HepG2 (cell line): ENCODE measurements at regions not wholly inside any gene's neighbourhood (a gene's known extent, or its start where the extent isn't known, plus 50 kb on each side); places are given as distances from the start of the nearest gene placed in this dataset.

Experiments used
- ATAC-seq: fragments of 200-7000 bp; cut with Tn5 transposase; 3 replicates; pipeline ENCODE4 v1.9.1; 2020; ENCODE audit warnings: mild to moderate bottlenecking, moderate library complexity
- BruUV-seq: library from RNA; stranded (reverse); fragments of 400-500 nt; replicated peaks from 2 replicates; lab custom pipeline; 2021; lab: Mats Ljungman, UMichigan
- CTCF ChIA-PET: fragments of 300-600 bp; formaldehyde crosslinking; extraction: SDS; loops from one replicate; lab custom pipeline; 2021; ENCODE audit warnings: low total read pairs, inconsistent platforms, low intra/inter-chr PET ratio; lab: Yijun Ruan, JAX
- POLR2A ChIA-PET: fragments of 350-600 bp; sonication (Branson Sonifier 250); formaldehyde crosslinking; loops from one replicate; lab custom pipeline; 2020; ENCODE audit warnings: antibody characterized with exemption, inconsistent platforms; lab: Yijun Ruan, JAX
- DNase-seq: peaks from one replicate; pipeline ENCODE4 v3.0.0-alpha.2; 2015; ENCODE audit warnings: low spot score
- FAIRE-seq: peaks from 3 replicates; lab custom pipeline; 2011; peaks lifted over from hg19 to GRCh38; lab: Jason Lieb, UNC
- H2AFZ ChIP-seq: one replicate; pipeline ENCODE4 v1.6.1; 2011; ENCODE audit warnings: low read length, inconsistent platforms
- H3K27ac ChIP-seq: fragments of 300-600 bp; 3 replicates; pipeline ENCODE4 v1.8.0; 2011; ENCODE audit warnings: mixed run types, mild to moderate bottlenecking, mixed read lengths, low read length, inconsistent platforms; ENCODE audit not compliant: insufficient read depth; ENCODE audit errors: extremely low read length
- H3K27me3 ChIP-seq, 2 experiments: fragments of 200-600 bp in 1 of 2; 2 replicates in 1 of 2; 3 replicates in 1 of 2; pipeline versions ENCODE4 v1.6.0 to v1.8.0; 2011; ENCODE audit warnings: low read length in 2 of 2, mild to moderate bottlenecking in 2 of 2, moderate library complexity in 2 of 2, inconsistent platforms in 1 of 2; ENCODE audit not compliant: insufficient read depth in 2 of 2, control insufficient read depth in 1 of 2
- H3K36me3 ChIP-seq, 2 experiments: fragments of 200-600 bp in 1 of 2; replicated peaks in 1 of 2; 2 replicates in 1 of 2; 3 replicates in 1 of 2; pipeline versions ENCODE4 v1.5.1 to v1.8.0; 2011; ENCODE audit warnings: low read length in 2 of 2, inconsistent platforms in 1 of 2; ENCODE audit not compliant: insufficient read depth in 2 of 2, control insufficient read depth in 1 of 2
- H3K4me1 ChIP-seq: 2 replicates; pipeline ENCODE4 v1.5.1; 2012; ENCODE audit warnings: low read length, inconsistent platforms; ENCODE audit not compliant: insufficient read depth
- H3K4me2 ChIP-seq: 2 replicates; pipeline ENCODE4 v1.6.0; 2011; ENCODE audit warnings: low read depth, low read length, inconsistent platforms
- H3K4me3 ChIP-seq, 3 experiments: fragments of 200-600 bp in 1 of 3; sonication (generic), shearing (Covaris generic) in 1 of 3; replicated peaks in 1 of 3; 2 replicates each; pipeline ENCODE4 v1.5.1; 2011 to 2016; ENCODE audit warnings: low read length in 3 of 3, inconsistent platforms in 2 of 3, low read depth in 2 of 3, mild to moderate bottlenecking in 2 of 3, control low read depth in 1 of 3, mixed read lengths in 1 of 3; ENCODE audit not compliant: insufficient read depth in 1 of 3
- H3K79me2 ChIP-seq: one replicate; pipeline ENCODE4 v1.6.1; 2011; ENCODE audit warnings: low read length, inconsistent platforms; ENCODE audit not compliant: insufficient read depth
- H3K9ac ChIP-seq: 2 replicates; pipeline ENCODE4 v1.6.0; 2011; ENCODE audit warnings: mild to moderate bottlenecking, low read depth, low read length, inconsistent platforms; ENCODE audit not compliant: insufficient read depth
- H3K9me3 ChIP-seq: 2 replicates; pipeline ENCODE4 v1.5.1; 2012; ENCODE audit warnings: mild to moderate bottlenecking, low read length
- H4K20me1 ChIP-seq: 2 replicates; pipeline ENCODE4 v1.6.0; 2011; ENCODE audit warnings: inconsistent platforms, mild to moderate bottlenecking, low read length, moderate library complexity; ENCODE audit not compliant: insufficient read depth
- CEBPG ChIP-seq: IDR thresholded peaks from 2 replicates; pipeline ENCODE4 v1.6.1; 2016
- DPF2 ChIP-seq: sonication (generic); formaldehyde crosslinking; IDR thresholded peaks from 2 replicates; pipeline ENCODE4 v1.4.0; 2020; ENCODE audit warnings: mild to moderate bottlenecking, low read depth, missing genetic modification reagents, borderline replicate concordance
- FOXP1 ChIP-seq, 2 experiments: fragments of 450-650 bp in 1 of 2; IDR thresholded peaks; 2 replicates each; pipeline ENCODE4 v1.6.1; 2017 to 2018; ENCODE audit warnings: antibody characterized with exemption in 1 of 2
- GATA4 ChIP-seq: sonication (generic); IDR thresholded peaks from 2 replicates; pipeline ENCODE4 v1.6.1; 2016; ENCODE audit warnings: antibody characterized with exemption, low read depth, borderline replicate concordance
- HHEX ChIP-seq: IDR thresholded peaks from 2 replicates; pipeline ENCODE4 v1.6.1; 2016; ENCODE audit warnings: control low read depth
- ZBTB46 ChIP-seq: sonication (generic); formaldehyde crosslinking; IDR thresholded peaks from 2 replicates; pipeline ENCODE4 v1.4.0; 2020; ENCODE audit warnings: mild to moderate bottlenecking, missing genetic modification reagents, borderline replicate concordance
- ZMYM2 ChIP-seq: sonication (generic); formaldehyde crosslinking; IDR thresholded peaks from 2 replicates; pipeline ENCODE4 v1.8.0; 2022; ENCODE audit warnings: mild to moderate bottlenecking, missing genetic modification reagents
- ZNF180 ChIP-seq: sonication (generic); formaldehyde crosslinking; IDR thresholded peaks from 2 replicates; pipeline ENCODE4 v1.4.0; 2020; ENCODE audit warnings: low read depth, missing genetic modification reagents, borderline replicate concordance
- ZNF282 ChIP-seq: fragments of 450-650 bp; IDR thresholded peaks from 2 replicates; pipeline ENCODE4 v1.6.1; 2018; ENCODE audit not compliant: partially characterized antibody
- ZNF430 ChIP-seq: sonication (generic); formaldehyde crosslinking; IDR thresholded peaks from 2 replicates; pipeline ENCODE4 v1.9.0; 2021; ENCODE audit warnings: mild to moderate bottlenecking, missing genetic modification reagents
- ZNF773 ChIP-seq: sonication (generic); formaldehyde crosslinking; IDR thresholded peaks from 2 replicates; pipeline ENCODE4 v1.4.0; 2020; ENCODE audit warnings: missing genetic modification reagents, borderline replicate concordance
- WGBS: methylation state at CpG from one replicate; pipeline ENCODE4 v1.1.6; 2017; ENCODE audit warnings: low lambda C conversion rate; 5-methylcytosine and 5-hydroxymethylcytosine counted together
- in situ Hi-C: cut with HindIII; loops from 2 replicates; pipeline ENCODE4 v1.10.0; 2017; ENCODE audit warnings: low pct_unique_long_range_greater_than_20kb; ENCODE audit not compliant: extremely low pct_ligation_motif_present
- intact Hi-C: fragments of 100-400 bp; cut with micrococcal nuclease; formaldehyde crosslinking; loops from one replicate; pipeline ENCODE4 v1.10.0; 2022; ENCODE audit not compliant: unreplicated experiment

GRCh38 chr10:47190301-47190700 lies 109.7 kb upstream of the GDF10 start:
- 9% methylated on average over 5 of the region's 5 CpGs for WGBS
- no peaks in the 10 kb centered on the region for H3K4me1 ChIP-seq
- no peaks in the 10 kb centered on the region for H4K20me1 ChIP-seq
- ChIA-PET CTCF (no interaction called here), POLR2A (no interaction called here)
- no peak overlapping the region for H3K9ac ChIP-seq
- in situ Hi-C loops: no loop called here
- no peak overlapping the region for H3K4me3 ChIP-seq
- TF ChIP-seq ZNF282 (no peak), ZMYM2 (CRISPR knock-in tag) (no peak), ZNF773 (CRISPR knock-in tag) (no peak), HHEX (no peak), CEBPG (CRISPR knock-in tag) (no peak), DPF2 (no peak), GATA4 (no peak), ZNF180 (CRISPR knock-in tag) (no peak), FOXP1 (IDR thresholded peaks at IDR 0.05) (no peak), FOXP1 (CRISPR knock-in tag; IDR thresholded peaks at IDR 0.05) (no peak), ZBTB46 (CRISPR knock-in tag) (no peak), ZNF430 (CRISPR knock-in tag) (no peak)
- H3K36me3 ChIP-seq: no peaks in the 10 kb centered on the region
- no peaks in the 10 kb centered on the region for H3K9me3 ChIP-seq
- no peak overlapping the region for H2AFZ ChIP-seq
- H3K27ac ChIP-seq: no peak overlapping the region
- ATAC-seq (no peak), DNase-seq (no peak), FAIRE-seq (no peak)
- H3K27me3 ChIP-seq: no peaks in the 10 kb centered on the region
- BruUV-seq: no TSS peak
- H3K4me2 ChIP-seq: no peak overlapping the region
- H3K79me2 ChIP-seq: no peaks in the 10 kb centered on the region
- intact Hi-C loops: no loop called here
